ENCODE measurements at regions not wholly inside any gene's neighbourhood (a gene's known extent, or its start where the extent isn't known, plus 50 kb on each side); places are given as distances from the start of the nearest gene placed in this dataset.
"Not testable (repeated sequence)": the region's sequence is repeated elsewhere in the genome, so short reads cannot be mapped to it uniquely, and the experiment has no call there.

GRCh38 chr7:157476654-157477549 lies 140.1 kb downstream of the DNAJB6 start:
- Mint-ChIP-seq H3K27me3 (ENCODE audit: low read depth) (no peaks in the 10 kb centered on the region), H3K36me3 (ENCODE audit: insufficient read depth) (peaks cover 2% of the 10 kb centered on the region), H3K9me3 (peaks cover 17% of the 10 kb centered on the region), H3K4me3 (peak overlapping the region; percentile 19), H3K4me1 (ENCODE audit: low read depth) (peaks cover 50% of the 10 kb centered on the region)
- DNase-seq, result no peak
- ATAC-seq, result no peak

- ATAC-seq (peak; percentile 62 to 84), DNase-seq (no peak)
- Mint-ChIP-seq H3K27me3 (ENCODE audit: low read depth) (no peaks in the 10 kb centered on the region), H3K9me3 (peaks cover 15% of the 10 kb centered on the region), H3K4me1 (ENCODE audit: low read depth) (peaks cover 42% of the 10 kb centered on the region), H3K36me3 (ENCODE audit: insufficient read depth) (peaks cover 2% of the 10 kb centered on the region), H3K4me3 (peak overlapping the region; percentile 24)
Observed at GRCh38 chr7:157477550-157478212, 140.9 kb downstream of the DNAJB6 start.

GRCh38 chr7:157478611-157479010 lies 141.8 kb downstream of the DNAJB6 start:
- H3K4me1 Mint-ChIP-seq (ENCODE audit: low read depth), result peaks cover 35% of the 10 kb centered on the region
- not testable (repeated sequence) for H3K36me3 Mint-ChIP-seq (ENCODE audit: insufficient read depth); DNase-seq; ATAC-seq; H3K27me3 Mint-ChIP-seq (ENCODE audit: low read depth); H3K9me3 Mint-ChIP-seq; H3K4me3 Mint-ChIP-seq

- Mint-ChIP-seq H3K27me3 (ENCODE audit: low read depth) (no peaks in the 10 kb centered on the region), H3K9me3 (peaks cover 7% of the 10 kb centered on the region), H3K36me3 (ENCODE audit: insufficient read depth) (no peaks in the 10 kb centered on the region), H3K4me1 (ENCODE audit: low read depth) (peaks cover 32% of the 10 kb centered on the region), H3K4me3 (no peak overlapping the region)
- no peak for DNase-seq
- no peak for ATAC-seq
Observed at GRCh38 chr7:157479326-157479725, 142.5 kb downstream of the DNAJB6 start.

GRCh38 chr7:157480371-157481050 lies 143.7 kb downstream of the DNAJB6 start:
- Mint-ChIP-seq H3K9me3 (no peaks in the 10 kb centered on the region), H3K4me3 (no peak overlapping the region), H3K36me3 (ENCODE audit: insufficient read depth) (no peaks in the 10 kb centered on the region), H3K27me3 (ENCODE audit: low read depth) (no peaks in the 10 kb centered on the region), H3K4me1 (ENCODE audit: low read depth) (peaks cover 30% of the 10 kb centered on the region)
- DNase-seq (no peak), ATAC-seq (no peak)

- Mint-ChIP-seq H3K4me1 (ENCODE audit: low read depth) (peaks cover 29% of the 10 kb centered on the region), H3K36me3 (ENCODE audit: insufficient read depth) (no peaks in the 10 kb centered on the region), H3K9me3 (no peaks in the 10 kb centered on the region), H3K27me3 (ENCODE audit: low read depth) (no peaks in the 10 kb centered on the region), H3K4me3 (no peak overlapping the region)
- ATAC-seq (no peak), DNase-seq (no peak)
Observed at GRCh38 chr7:157481389-157481788, 144.6 kb downstream of the DNAJB6 start.

GRCh38 chr7:157482025-157482424 lies 145.2 kb downstream of the DNAJB6 start:
- Mint-ChIP-seq H3K27me3 (ENCODE audit: low read depth) (no peaks in the 10 kb centered on the region), H3K36me3 (ENCODE audit: insufficient read depth) (no peaks in the 10 kb centered on the region), H3K4me3 (no peak overlapping the region), H3K4me1 (ENCODE audit: low read depth) (peaks cover 29% of the 10 kb centered on the region), H3K9me3 (no peaks in the 10 kb centered on the region)
- DNase-seq, result no peak
- ATAC-seq, result no peak

- no peak for ATAC-seq
- no peaks in the 10 kb centered on the region for H3K27me3 Mint-ChIP-seq (ENCODE audit: low read depth)
- no peak overlapping the region for H3K4me3 Mint-ChIP-seq
- DNase-seq, result no peak
- no peaks in the 10 kb centered on the region for H3K36me3 Mint-ChIP-seq (ENCODE audit: insufficient read depth)
- H3K9me3 Mint-ChIP-seq, result no peaks in the 10 kb centered on the region
- peaks cover 27% of the 10 kb centered on the region for H3K4me1 Mint-ChIP-seq (ENCODE audit: low read depth)
Observed at GRCh38 chr7:157482517-157483087, 145.8 kb downstream of the DNAJB6 start.

GRCh38 chr7:157483515-157483914 lies 146.7 kb downstream of the DNAJB6 start:
- H3K4me3 Mint-ChIP-seq, result no peak overlapping the region
- H3K9me3 Mint-ChIP-seq, result no peaks in the 10 kb centered on the region
- no peak for ATAC-seq
- H3K36me3 Mint-ChIP-seq (ENCODE audit: insufficient read depth), result no peaks in the 10 kb centered on the region
- H3K27me3 Mint-ChIP-seq (ENCODE audit: low read depth), result no peaks in the 10 kb centered on the region
- DNase-seq, result no peak
- H3K4me1 Mint-ChIP-seq (ENCODE audit: low read depth), result peaks cover 18% of the 10 kb centered on the region

GRCh38 chr7:157483971-157484410 lies 147.2 kb downstream of the DNAJB6 start:
- DNase-seq, result no peak
- no peaks in the 10 kb centered on the region for H3K36me3 Mint-ChIP-seq (ENCODE audit: insufficient read depth)
- H3K27me3 Mint-ChIP-seq (ENCODE audit: low read depth), result no peaks in the 10 kb centered on the region
- ATAC-seq, result no peak
- no peak overlapping the region for H3K4me3 Mint-ChIP-seq
- H3K4me1 Mint-ChIP-seq (ENCODE audit: low read depth), result peaks cover 16% of the 10 kb centered on the region
- no peaks in the 10 kb centered on the region for H3K9me3 Mint-ChIP-seq

- peaks cover 15% of the 10 kb centered on the region for H3K4me1 Mint-ChIP-seq (ENCODE audit: low read depth)
- H3K27me3 Mint-ChIP-seq (ENCODE audit: low read depth), result no peaks in the 10 kb centered on the region
- H3K9me3 Mint-ChIP-seq, result no peaks in the 10 kb centered on the region
- DNase-seq (no peak), ATAC-seq (no peak)
- H3K36me3 Mint-ChIP-seq (ENCODE audit: insufficient read depth), result no peaks in the 10 kb centered on the region
- no peak overlapping the region for H3K4me3 Mint-ChIP-seq
Observed at GRCh38 chr7:157484411-157485081, 147.7 kb downstream of the DNAJB6 start.

- DNase-seq, result no peak
- no peaks in the 10 kb centered on the region for H3K36me3 Mint-ChIP-seq (ENCODE audit: insufficient read depth)
- H3K4me3 Mint-ChIP-seq, result no peak overlapping the region
- H3K4me1 Mint-ChIP-seq (ENCODE audit: low read depth), result peaks cover 20% of the 10 kb centered on the region
- ATAC-seq, result no peak
- no peaks in the 10 kb centered on the region for H3K9me3 Mint-ChIP-seq
- H3K27me3 Mint-ChIP-seq (ENCODE audit: low read depth), result no peaks in the 10 kb centered on the region
Observed at GRCh38 chr7:157485361-157485831, 148.6 kb downstream of the DNAJB6 start.

GRCh38 chr7:157486007-157486755 lies 149.4 kb downstream of the DNAJB6 start:
- no peak for ATAC-seq
- peaks cover 28% of the 10 kb centered on the region for H3K4me1 Mint-ChIP-seq (ENCODE audit: low read depth)
- no peaks in the 10 kb centered on the region for H3K27me3 Mint-ChIP-seq (ENCODE audit: low read depth)
- no peak overlapping the region for H3K4me3 Mint-ChIP-seq
- no peak for DNase-seq
- H3K9me3 Mint-ChIP-seq, result peaks cover 6% of the 10 kb centered on the region
- H3K36me3 Mint-ChIP-seq (ENCODE audit: insufficient read depth), result no peaks in the 10 kb centered on the region
